Endodermal cell (in vitro differentiated cells): ENCODE measurements at regions not wholly inside any gene's neighbourhood (a gene's known extent, or its start where the extent isn't known, plus 50 kb on each side); places are given as distances from the start of the nearest gene placed in this dataset.

Experiments
- DNase-seq: peaks from one replicate; pipeline ENCODE4 v3.0.0-alpha.2; 2017
- H3K27ac ChIP-seq: 2 replicates; pipeline ENCODE4 v1.5.1; 2013; ENCODE audit warnings: mild to moderate bottlenecking, low read depth, low read length, moderate library complexity
- H3K27me3 ChIP-seq: 2 replicates; pipeline ENCODE4 v1.6.1; 2013; ENCODE audit warnings: mild to moderate bottlenecking, low read length, moderate library complexity; ENCODE audit not compliant: insufficient read depth, control insufficient read depth, poor library complexity, severe bottlenecking
- H3K36me3 ChIP-seq: 2 replicates; pipeline ENCODE4 v1.7.0; 2013; ENCODE audit warnings: mild to moderate bottlenecking, low read length, moderate library complexity; ENCODE audit not compliant: control insufficient read depth, insufficient read depth
- H3K4me1 ChIP-seq: one replicate; pipeline ENCODE4 v1.7.0; 2013; ENCODE audit warnings: low read length; ENCODE audit not compliant: control insufficient read depth, insufficient read depth
- H3K4me3 ChIP-seq: 2 replicates; pipeline ENCODE4 v1.5.1; 2013; ENCODE audit warnings: mild to moderate bottlenecking, low read length, moderate library complexity
- H3K9ac ChIP-seq: 2 replicates; pipeline ENCODE4 v1.6.1; 2013; ENCODE audit warnings: mild to moderate bottlenecking, low read length, moderate library complexity; ENCODE audit not compliant: poor library complexity, severe bottlenecking; ENCODE audit errors: extremely low read depth
- H3K9me3 ChIP-seq: 2 replicates; pipeline ENCODE4 v1.6.1; 2013; ENCODE audit warnings: mild to moderate bottlenecking, low read length, moderate library complexity; ENCODE audit not compliant: control insufficient read depth
- H3K27ac Mint-ChIP-seq: 2 replicates; pipeline ENCODE4 v1.8.0; 2020; ENCODE audit warnings: mixed read lengths
- H3K27me3 Mint-ChIP-seq: 2 replicates; pipeline ENCODE4 v1.8.0; 2021; ENCODE audit warnings: mild to moderate bottlenecking, mixed read lengths; ENCODE audit not compliant: insufficient read depth
- H3K36me3 Mint-ChIP-seq: 2 replicates; pipeline ENCODE4 v1.8.0; 2020; ENCODE audit warnings: low read depth, mixed read lengths
- H3K4me1 Mint-ChIP-seq: 2 replicates; pipeline ENCODE4 v1.8.0; 2020; ENCODE audit warnings: mixed read lengths
- H3K4me3 Mint-ChIP-seq: 2 replicates; pipeline ENCODE4 v1.8.0; 2020; ENCODE audit warnings: mild to moderate bottlenecking, moderate library complexity, mixed read lengths
- H3K9me3 Mint-ChIP-seq: 2 replicates; pipeline ENCODE4 v1.8.0; 2020; ENCODE audit warnings: mild to moderate bottlenecking, mixed read lengths
- WGBS, 2 experiments: methylation state at CpG; one replicate each; pipeline versions ENCODE4 v1.1.5 to v1.1.7; 2013; ENCODE audit warnings: missing lambda C conversion rate in 2 of 2, mixed read lengths in 1 of 2; ENCODE audit not compliant: insufficient coverage in 1 of 2, insufficient read length in 1 of 2; 5-methylcytosine and 5-hydroxymethylcytosine counted together
- TF ChIP-seq, protein P1 (sequence below): fragments of 200-600 bp; sonication (generic); conservative IDR thresholded peaks from 2 replicates; pipeline ENCODE4 v1.5.0; 2021; ENCODE audit warnings: antibody characterized with exemption, mild to moderate bottlenecking

DNA sequence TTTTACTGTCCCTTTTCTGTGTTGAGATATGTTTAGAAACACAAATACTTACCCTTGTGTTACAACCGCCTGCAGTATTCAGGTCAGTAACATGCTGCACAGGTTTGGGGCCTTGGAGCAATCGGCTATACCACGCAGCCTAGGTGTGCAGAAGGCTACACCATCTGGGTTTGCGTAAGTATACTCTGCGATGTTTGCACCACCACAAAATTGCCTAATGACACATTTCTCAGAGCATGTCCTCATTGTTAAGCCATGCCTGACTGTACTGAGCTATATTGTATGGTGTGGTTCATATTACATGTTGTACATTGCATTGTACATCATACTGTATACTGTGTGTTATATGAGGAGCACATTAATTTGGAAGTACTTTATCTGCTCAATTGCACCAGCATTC is 247.4 kb downstream of the RHOU start:
- Mint-ChIP-seq H3K4me1 (peaks cover 30% of the 10 kb centered on the region), H3K27me3 (no peaks in the 10 kb centered on the region), H3K36me3 (no peaks in the 10 kb centered on the region), H3K9me3 (no peaks in the 10 kb centered on the region), H3K27ac (no peak overlapping the region), H3K4me3 (no peak overlapping the region)
- Histone ChIP-seq H3K27me3 (no peaks in the 10 kb centered on the region), H3K27ac (no peak overlapping the region), H3K9me3 (no peaks in the 10 kb centered on the region), H3K9ac (no peak overlapping the region), H3K36me3 (no peaks in the 10 kb centered on the region), H3K4me3 (no peak overlapping the region), H3K4me1 (no peaks in the 10 kb centered on the region)
- WGBS, 2 experiments: 92 to 100% methylated on average over 4 to 5 of the region's 5 CpGs
- DNase-seq: no peak
- TF ChIP-seq, protein P1, sequence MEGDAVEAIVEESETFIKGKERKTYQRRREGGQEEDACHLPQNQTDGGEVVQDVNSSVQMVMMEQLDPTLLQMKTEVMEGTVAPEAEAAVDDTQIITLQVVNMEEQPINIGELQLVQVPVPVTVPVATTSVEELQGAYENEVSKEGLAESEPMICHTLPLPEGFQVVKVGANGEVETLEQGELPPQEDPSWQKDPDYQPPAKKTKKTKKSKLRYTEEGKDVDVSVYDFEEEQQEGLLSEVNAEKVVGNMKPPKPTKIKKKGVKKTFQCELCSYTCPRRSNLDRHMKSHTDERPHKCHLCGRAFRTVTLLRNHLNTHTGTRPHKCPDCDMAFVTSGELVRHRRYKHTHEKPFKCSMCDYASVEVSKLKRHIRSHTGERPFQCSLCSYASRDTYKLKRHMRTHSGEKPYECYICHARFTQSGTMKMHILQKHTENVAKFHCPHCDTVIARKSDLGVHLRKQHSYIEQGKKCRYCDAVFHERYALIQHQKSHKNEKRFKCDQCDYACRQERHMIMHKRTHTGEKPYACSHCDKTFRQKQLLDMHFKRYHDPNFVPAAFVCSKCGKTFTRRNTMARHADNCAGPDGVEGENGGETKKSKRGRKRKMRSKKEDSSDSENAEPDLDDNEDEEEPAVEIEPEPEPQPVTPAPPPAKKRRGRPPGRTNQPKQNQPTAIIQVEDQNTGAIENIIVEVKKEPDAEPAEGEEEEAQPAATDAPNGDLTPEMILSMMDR: no peak

DNA sequence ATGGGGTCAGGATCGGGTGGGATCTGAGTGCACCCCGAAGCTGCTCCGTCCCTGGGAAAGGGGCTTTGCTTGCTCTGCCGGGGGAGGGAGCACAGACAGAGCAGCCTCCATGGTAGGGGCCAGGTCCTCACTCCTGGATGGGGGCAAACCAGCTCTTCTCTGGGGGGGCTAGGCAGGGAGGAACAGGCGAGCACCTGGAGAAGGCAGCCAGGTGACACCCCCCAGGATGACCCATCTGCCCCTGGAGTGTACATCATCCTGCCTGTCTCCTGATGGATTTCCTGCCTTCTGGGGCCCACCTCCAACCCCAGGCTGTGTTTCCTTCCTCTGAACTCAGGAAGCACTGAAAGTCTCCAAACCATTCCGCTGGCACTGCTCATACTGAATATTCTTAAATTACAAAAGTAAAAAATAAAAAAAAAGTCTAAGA is 248.0 kb downstream of the RHOU start:
- H3K27me3 ChIP-seq: no peaks in the 10 kb centered on the region
- Mint-ChIP-seq H3K4me1 (peaks cover 32% of the 10 kb centered on the region), H3K27me3 (no peaks in the 10 kb centered on the region), H3K36me3 (no peaks in the 10 kb centered on the region), H3K27ac (no peak overlapping the region), H3K4me3 (no peak overlapping the region), H3K9me3 (no peaks in the 10 kb centered on the region)
- TF ChIP-seq, protein P1: no peak
- H3K36me3 ChIP-seq: no peaks in the 10 kb centered on the region
- H3K27ac ChIP-seq: no peak overlapping the region
- H3K9ac ChIP-seq: no peak overlapping the region
- peak; percentile 38 for DNase-seq
- H3K4me3 ChIP-seq: no peak overlapping the region
- H3K9me3 ChIP-seq: no peaks in the 10 kb centered on the region
- 92 to 95% methylated on average over 3 to 6 of the region's 6 CpGs for WGBS, 2 experiments
- no peaks in the 10 kb centered on the region for H3K4me1 ChIP-seq

DNA sequence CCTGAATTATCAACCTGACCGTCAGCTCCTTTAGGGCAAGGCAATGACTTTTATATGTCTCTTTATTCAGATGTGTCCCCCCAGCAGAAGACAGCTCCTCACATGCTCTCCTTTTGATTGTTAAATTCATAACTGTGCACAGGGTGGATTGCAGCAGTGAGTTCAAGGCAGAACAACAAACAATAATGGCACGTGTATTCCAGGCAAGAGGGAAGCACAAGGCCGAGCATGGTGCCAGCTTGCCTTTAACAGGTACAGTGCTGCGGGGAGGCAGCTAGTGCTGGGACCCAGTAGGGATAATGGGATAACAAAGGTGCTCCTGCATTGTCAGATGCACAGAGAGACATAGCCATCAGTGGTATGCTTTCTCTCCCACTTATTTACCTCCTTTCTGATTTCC is 248.4 kb downstream of the RHOU start:
- no peak overlapping the region for H3K9ac ChIP-seq
- no peaks in the 10 kb centered on the region for H3K27me3 Mint-ChIP-seq
- DNase-seq: peak; percentile 31
- no peaks in the 10 kb centered on the region for H3K9me3 Mint-ChIP-seq
- H3K4me3 ChIP-seq: no peak overlapping the region
- no peak overlapping the region for H3K4me3 Mint-ChIP-seq
- no peaks in the 10 kb centered on the region for H3K36me3 ChIP-seq
- H3K4me1 Mint-ChIP-seq: peaks cover 29% of the 10 kb centered on the region
- H3K36me3 Mint-ChIP-seq: no peaks in the 10 kb centered on the region
- TF ChIP-seq, protein P1: no peak
- H3K9me3 ChIP-seq: no peaks in the 10 kb centered on the region
- no peaks in the 10 kb centered on the region for H3K4me1 ChIP-seq
- H3K27ac Mint-ChIP-seq: no peak overlapping the region
- 88 to 95% methylated on average over 4 of the region's 4 CpGs for WGBS, 2 experiments
- H3K27me3 ChIP-seq: no peaks in the 10 kb centered on the region
- H3K27ac ChIP-seq: no peak overlapping the region
